Hematopoietic multipotent progenitor cell (in vitro differentiated cells): ENCODE measurements at regions not wholly inside any gene's neighbourhood (a gene's known extent, or its start where the extent isn't known, plus 50 kb on each side); places are given as distances from the start of the nearest gene placed in this dataset.

Experiments used
- DNase-seq, 3 donors: peaks; one replicate each; pipeline ENCODE4 v3.0.0-alpha.2; 2011 to 2015; ENCODE audit warnings: low read depth in 2 of 3, low spot score in 2 of 3

DNA sequence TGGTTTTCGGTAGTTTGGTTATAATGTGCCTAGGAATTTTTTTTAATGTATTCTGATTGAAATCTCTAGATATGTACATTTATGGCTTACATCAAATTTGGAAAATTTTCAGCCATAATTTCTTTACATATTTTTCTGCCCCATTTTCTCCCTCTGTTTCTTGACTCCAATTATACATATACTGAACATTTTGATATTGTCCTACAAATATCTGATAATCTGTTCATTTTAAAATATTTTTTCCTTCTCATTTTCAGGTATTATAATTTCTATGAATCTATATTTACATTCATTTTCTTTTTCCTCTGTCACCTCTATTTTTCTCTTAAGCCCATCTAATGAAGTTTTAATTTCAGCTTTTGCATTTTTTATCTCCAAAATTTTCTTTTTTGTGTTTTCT, 82.7 kb upstream of the TMLHE start:
- no peak for DNase-seq

DNA sequence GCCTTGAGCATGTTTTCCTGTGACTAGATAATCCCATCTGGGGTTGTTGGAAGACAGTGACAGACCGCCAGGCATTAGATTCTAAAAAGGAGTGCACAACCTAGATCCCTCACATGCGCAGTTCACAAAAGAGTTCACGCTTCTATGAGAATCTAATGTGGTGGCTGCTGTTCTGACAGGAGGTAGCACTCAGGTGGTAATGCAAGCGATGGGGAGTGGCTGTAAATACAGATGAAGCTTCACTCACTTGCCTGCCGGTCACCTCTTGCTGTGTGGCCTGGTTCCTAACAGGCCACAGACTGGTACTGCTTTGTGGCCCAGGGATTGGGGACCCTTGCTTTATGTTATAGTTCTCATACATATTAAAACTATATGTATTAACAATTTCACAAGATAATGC, 81.9 kb upstream of the TMLHE start:
- no peak for DNase-seq

DNA sequence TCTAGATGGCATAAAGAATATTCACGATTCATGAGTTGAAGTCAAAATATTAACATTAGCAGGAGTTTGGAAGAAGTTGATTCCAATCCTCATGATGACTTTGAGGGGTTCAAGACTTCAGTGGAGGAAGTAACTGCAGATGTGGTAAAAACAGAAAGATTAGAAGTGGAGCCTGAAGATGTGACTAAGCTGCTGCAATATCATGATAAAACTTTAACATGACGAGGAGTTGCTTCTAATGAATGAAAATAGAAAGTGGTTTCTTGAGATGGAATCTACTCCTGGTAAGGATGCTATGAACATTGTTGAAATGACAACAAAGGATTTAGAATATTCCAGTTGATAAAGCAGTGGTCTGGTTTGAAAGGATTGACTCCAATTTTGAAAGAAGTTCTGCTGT, 70.1 kb upstream of the TMLHE start:
- peak in 1 of 3 donors; percentile 21 for DNase-seq

DNA sequence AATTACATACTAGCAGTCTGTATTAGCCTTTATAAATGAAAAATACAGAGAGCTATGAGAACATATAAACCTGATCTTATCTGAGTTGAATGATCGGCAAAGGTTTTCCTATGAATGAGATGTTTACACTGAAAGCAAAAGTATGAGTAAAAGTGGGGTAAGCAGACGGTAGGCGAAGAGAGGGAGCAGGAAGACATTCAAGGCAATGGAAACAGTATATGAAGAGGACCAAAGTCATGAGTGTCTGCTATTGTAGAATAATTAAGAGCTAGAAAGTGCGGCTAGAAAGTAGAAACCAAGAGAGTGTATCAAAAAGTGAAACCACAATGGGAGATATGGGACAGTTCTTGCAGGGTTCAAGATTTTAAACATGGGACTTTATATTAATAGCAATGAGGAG, 67.0 kb upstream of the TMLHE start:
- DNase-seq: no peak

DNA sequence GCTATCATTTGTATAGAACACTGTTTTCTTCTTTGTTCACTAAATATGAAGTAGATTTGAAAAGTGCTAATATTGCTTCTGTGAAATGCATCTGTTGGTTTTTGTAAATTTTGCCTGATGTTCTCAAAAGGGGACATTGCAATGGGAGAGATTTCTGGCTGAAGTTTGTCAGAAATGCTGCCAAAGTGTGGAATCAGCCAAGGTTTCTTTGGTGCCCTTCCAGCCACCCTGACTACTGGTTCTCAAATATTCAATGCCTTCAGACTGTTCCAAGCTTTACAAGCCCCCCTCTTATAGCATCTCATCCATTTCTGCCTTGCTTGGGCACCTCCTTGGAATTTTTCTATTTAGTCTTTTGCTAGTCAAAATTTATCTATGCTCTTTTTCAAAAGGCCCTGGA, 60.6 kb upstream of the TMLHE start:
- DNase-seq: no peak

DNA sequence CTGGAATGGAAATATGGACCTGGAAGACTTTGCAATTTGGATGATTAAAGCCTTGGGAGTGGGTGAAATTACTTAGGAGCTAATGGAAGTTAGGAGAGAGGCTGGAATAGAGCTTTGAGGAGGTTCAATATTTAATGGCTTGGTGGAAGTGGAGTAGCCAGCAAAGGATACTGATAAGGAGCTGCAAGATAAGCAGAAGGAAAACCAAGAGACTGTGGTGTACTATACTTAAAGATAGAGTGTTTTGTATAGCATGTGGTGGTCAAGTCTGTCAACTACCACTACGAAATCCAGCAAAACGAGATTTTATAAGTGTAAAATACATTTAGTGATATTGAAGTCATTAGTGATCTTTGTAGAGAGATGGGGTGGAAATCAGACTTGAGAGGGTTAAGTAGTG, 54.0 kb upstream of the TMLHE start:
- DNase-seq: no peak
